Adrenal gland (tissue), 9 donors: ENCODE measurements at regions not wholly inside any gene's neighbourhood (a gene's known extent, or its start where the extent isn't known, plus 50 kb on each side); places are given as distances from the start of the nearest gene placed in this dataset.

Experiments
- DNase-seq, 7 donors: peaks; one replicate each; pipeline ENCODE4 v3.0.0-alpha.2; 2019 to 2020
- H3K27ac ChIP-seq, 5 donors: fragments of 200-600 bp; sonication (generic) in 4 of 5; 1 replicate in 3 of 5; 2 replicates in 2 of 5; pipeline versions ENCODE4 v1.5.1 to v1.8.0; 2016 to 2020; ENCODE audit warnings: mild to moderate bottlenecking in 1 of 5
- H3K27me3 ChIP-seq: fragments of 200-600 bp; 2 replicates; pipeline ENCODE4 v1.8.0; 2021
- H3K36me3 ChIP-seq, 2 donors: fragments of 200-600 bp; replicated peaks in 1 of 2; 1 replicate in 1 of 2; 2 replicates in 1 of 2; pipeline versions ENCODE4 v1.5.1 to v1.8.0; 2018 to 2022
- H3K4me1 ChIP-seq, 2 donors: fragments of 200-600 bp; replicated peaks in 1 of 2; 1 replicate in 1 of 2; 2 replicates in 1 of 2; pipeline versions ENCODE4 v1.5.1 to v1.8.0; 2018 to 2021
- H3K4me3 ChIP-seq, 4 donors: fragments of 200-600 bp; sonication (generic) in 3 of 4; one replicate each; pipeline ENCODE4 v1.5.1; 2016 to 2018
- H3K9me3 ChIP-seq, 3 donors: fragments of 200-600 bp; sonication (generic) in 1 of 3; replicated peaks in 1 of 3; 1 replicate in 2 of 3; 2 replicates in 1 of 3; pipeline versions ENCODE4 v1.5.1 to v1.8.0; 2016 to 2021
- POLR2A ChIP-seq, 2 donors: fragments of 450-650 bp; IDR thresholded peaks; one replicate each; pipeline ENCODE4 v1.6.1; 2017; ENCODE audit warnings: antibody characterized with exemption in 2 of 2, mild to moderate bottlenecking in 2 of 2, moderate library complexity in 1 of 2
- WGBS, 4 donors: extraction: QIAGEN DNeasy Blood & Tissue Kit in 2 of 4; methylation state at CpG; one replicate each; pipeline versions ENCODE4 v1.1.5 to v1.1.7; 2013 to 2017; 5-methylcytosine and 5-hydroxymethylcytosine counted together
- intact Hi-C, 2 donors: fragments of 100-400 bp; cut with DNase I; formaldehyde crosslinking; loops; one replicate each; pipeline versions ENCODE4 v1.14.1 to v1.15.0; 2022 to 2023
- TF ChIP-seq, protein P1 (sequence below), 6 experiments: fragments of 450-650 bp in 4 of 6; fragments of 200-600 bp in 2 of 6; sonication (generic) in 1 of 6; IDR thresholded peaks; 1 replicate in 5 of 6; 2 replicates in 1 of 6; pipeline versions ENCODE4 v1.5.1 to v1.8.0; 2016 to 2021; ENCODE audit warnings: antibody characterized with exemption in 6 of 6, mild to moderate bottlenecking in 2 of 6, moderate library complexity in 1 of 6
- donor health status: healthy with polysubstance abuse.
- donor health status: Bipolar disorder and iron deficiency.
- donor health status: DM: yes; HTN: yes; CAD: no.
- donor health status: DM: no; HTN: no; CAD: no.
- donor health status: DM: no; HTN: no; CAD: no.

DNA sequence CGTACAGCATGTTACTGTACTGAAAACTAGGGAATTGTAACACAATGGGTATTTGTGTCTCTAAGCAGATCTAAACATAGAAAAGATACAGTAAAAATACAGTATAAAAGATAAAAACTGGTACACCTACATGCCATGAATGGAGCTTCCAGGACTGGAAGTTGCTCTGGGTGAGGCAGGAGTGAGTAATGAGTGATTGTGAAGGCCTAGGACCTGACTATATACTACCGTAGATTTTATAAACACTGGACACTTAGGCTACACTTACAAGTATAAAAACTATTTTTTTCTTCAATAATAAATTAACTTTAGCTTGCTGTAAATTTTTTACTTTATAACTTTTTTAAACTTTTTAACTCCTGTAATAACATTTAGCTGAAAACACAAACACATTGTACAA lies 324.4 kb upstream of the TNP1 start:
- intact Hi-C loops: no loop called here
- 98 to 100% (median 98%) methylated on average over 2 of the region's 2 CpGs for WGBS, 4 donors

DNA sequence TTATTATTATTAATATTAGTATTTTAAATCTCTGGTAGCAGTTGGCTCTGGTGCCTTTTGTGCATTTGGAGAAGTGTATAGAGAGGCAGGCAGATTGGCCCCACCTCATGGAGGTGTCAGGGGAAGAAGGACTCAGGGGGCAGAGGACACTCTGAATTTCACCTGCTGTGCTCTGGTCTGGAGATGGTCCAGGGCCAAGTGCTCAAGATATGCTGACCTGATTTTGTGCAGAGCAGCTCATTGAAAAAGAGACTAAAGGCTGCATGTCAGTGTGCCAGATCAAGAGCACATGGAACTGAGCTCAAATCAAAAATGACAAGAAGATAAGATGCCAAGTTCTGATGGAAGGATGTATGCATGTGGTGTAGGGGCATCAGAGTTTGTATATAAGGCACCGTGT lies 323.6 kb upstream of the TNP1 start:
- H3K36me3 ChIP-seq: no peaks in the 10 kb centered on the region
- no peak overlapping the region for H3K27ac ChIP-seq
- H3K4me1 ChIP-seq: peaks cover 0 to 6% of the 10 kb centered on the region in 2 donors
- intact Hi-C loops: no loop called here
- no peak overlapping the region for H3K4me3 ChIP-seq
- no peaks in the 10 kb centered on the region for H3K9me3 ChIP-seq
- no peak for DNase-seq
- no peaks in the 10 kb centered on the region for H3K27me3 ChIP-seq
- TF ChIP-seq, protein P1, sequence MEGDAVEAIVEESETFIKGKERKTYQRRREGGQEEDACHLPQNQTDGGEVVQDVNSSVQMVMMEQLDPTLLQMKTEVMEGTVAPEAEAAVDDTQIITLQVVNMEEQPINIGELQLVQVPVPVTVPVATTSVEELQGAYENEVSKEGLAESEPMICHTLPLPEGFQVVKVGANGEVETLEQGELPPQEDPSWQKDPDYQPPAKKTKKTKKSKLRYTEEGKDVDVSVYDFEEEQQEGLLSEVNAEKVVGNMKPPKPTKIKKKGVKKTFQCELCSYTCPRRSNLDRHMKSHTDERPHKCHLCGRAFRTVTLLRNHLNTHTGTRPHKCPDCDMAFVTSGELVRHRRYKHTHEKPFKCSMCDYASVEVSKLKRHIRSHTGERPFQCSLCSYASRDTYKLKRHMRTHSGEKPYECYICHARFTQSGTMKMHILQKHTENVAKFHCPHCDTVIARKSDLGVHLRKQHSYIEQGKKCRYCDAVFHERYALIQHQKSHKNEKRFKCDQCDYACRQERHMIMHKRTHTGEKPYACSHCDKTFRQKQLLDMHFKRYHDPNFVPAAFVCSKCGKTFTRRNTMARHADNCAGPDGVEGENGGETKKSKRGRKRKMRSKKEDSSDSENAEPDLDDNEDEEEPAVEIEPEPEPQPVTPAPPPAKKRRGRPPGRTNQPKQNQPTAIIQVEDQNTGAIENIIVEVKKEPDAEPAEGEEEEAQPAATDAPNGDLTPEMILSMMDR (IDR thresholded peaks at IDR 0.05): no peak
- WGBS, 4 donors: 90 to 95% (median 92%) methylated on average over 1 of the region's 1 CpG

More for the DNA sequence above, 324.4 kb upstream of the TNP1 start:
- Histone ChIP-seq H3K27me3 (no peaks in the 10 kb centered on the region), H3K36me3 (no peaks in the 10 kb centered on the region), H3K4me1 (peaks cover 0 to 6% of the 10 kb centered on the region in 2 donors), H3K9me3 (no peaks in the 10 kb centered on the region), H3K27ac (no peak overlapping the region), H3K4me3 (no peak overlapping the region)
- DNase-seq: no peak
- TF ChIP-seq, protein P1 (IDR thresholded peaks at IDR 0.05): no peak
- no peak for TF ChIP-seq POLR2A (IDR thresholded peaks at IDR 0.05)

DNA sequence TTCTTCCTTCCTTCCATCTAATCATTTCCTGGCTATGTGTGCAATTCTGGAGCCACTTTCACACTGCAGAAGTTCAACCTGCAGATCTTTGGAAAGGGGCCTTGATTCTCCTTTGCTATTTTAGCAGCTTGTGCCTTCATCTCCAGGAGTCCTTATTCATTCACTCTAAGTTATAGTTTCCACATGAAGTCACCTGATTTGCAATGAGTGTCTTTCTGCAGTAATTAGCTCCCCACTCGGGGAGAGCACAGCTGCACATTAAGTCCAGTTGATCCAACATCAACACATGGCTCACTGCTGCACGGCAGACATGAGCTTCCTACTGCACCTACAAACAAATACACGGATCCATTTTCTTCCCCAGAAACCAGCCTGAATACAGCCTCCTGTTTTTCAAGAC lies 323.1 kb upstream of the TNP1 start:
- Histone ChIP-seq H3K4me3 (no peak overlapping the region), H3K9me3 (no peaks in the 10 kb centered on the region), H3K36me3 (no peaks in the 10 kb centered on the region), H3K27me3 (no peaks in the 10 kb centered on the region), H3K27ac (no peak overlapping the region), H3K4me1 (peaks cover 0 to 6% of the 10 kb centered on the region in 2 donors)
- intact Hi-C loops: no loop called here
- no peak for TF ChIP-seq POLR2A (IDR thresholded peaks at IDR 0.05)
- TF ChIP-seq, protein P1 (IDR thresholded peaks at IDR 0.05): no peak
- 60 to 80% (median 76%) methylated on average over 3 of the region's 3 CpGs for WGBS, 4 donors
- no peak for DNase-seq

DNA sequence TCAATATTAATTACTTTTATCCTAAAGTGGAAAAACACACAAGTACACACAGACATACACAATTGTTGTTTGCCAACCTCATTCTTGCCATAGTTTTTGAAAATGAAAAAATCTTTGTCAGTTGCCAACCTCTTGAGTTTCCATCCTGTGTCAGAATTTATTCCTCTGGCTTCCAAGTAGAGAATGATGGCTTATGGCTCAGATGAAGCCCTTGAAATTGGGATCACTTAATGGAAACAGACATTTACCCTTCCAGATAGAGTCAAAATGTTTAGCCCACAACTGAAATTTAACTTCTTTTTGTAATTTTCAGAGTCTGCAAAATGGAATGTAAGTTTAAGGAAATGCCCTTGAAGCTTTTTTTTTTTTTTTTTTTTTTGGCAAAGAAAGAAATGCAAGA lies 321.6 kb upstream of the TNP1 start:
- TF ChIP-seq, protein P1 (IDR thresholded peaks at IDR 0.05): no peak
- TF ChIP-seq POLR2A (IDR thresholded peaks at IDR 0.05): no peak
- H3K27ac ChIP-seq: no peak overlapping the region
- no peaks in the 10 kb centered on the region for H3K27me3 ChIP-seq
- H3K9me3 ChIP-seq: no peaks in the 10 kb centered on the region
- H3K4me3 ChIP-seq: no peak overlapping the region
- no peaks in the 10 kb centered on the region for H3K36me3 ChIP-seq
- no peak for DNase-seq
- intact Hi-C loops: no loop called here
- peaks cover 0 to 6% of the 10 kb centered on the region in 2 donors for H3K4me1 ChIP-seq
